Prostate gland (tissue), 2 donors: ENCODE measurements at regions not wholly inside any gene's neighbourhood (a gene's known extent, or its start where the extent isn't known, plus 50 kb on each side); places are given as distances from the start of the nearest gene placed in this dataset.

Source experiments
- CTCF ChIP-seq, 4 experiments: fragments of 200-600 bp in 2 of 4; fragments of 450-650 bp in 2 of 4; sonication (generic) in 2 of 4; IDR thresholded peaks; 1 replicate in 3 of 4; 2 replicates in 1 of 4; pipeline ENCODE4 v1.5.1; 2016 to 2019; ENCODE audit warnings: antibody characterized with exemption in 4 of 4, mild to moderate bottlenecking in 2 of 4, moderate library complexity in 2 of 4
- POLR2A ChIP-seq: fragments of 450-650 bp; IDR thresholded peaks from one replicate; pipeline ENCODE4 v1.6.1; 2016; ENCODE audit warnings: antibody characterized with exemption, mild to moderate bottlenecking

GRCh38 chr12:115335594-115335993 lies 651.6 kb upstream of the TBX3 start:
- TF ChIP-seq CTCF (IDR thresholded peaks at IDR 0.05) (no peak), POLR2A (no peak)
